ENCODE measurements at regions not wholly inside any gene's neighbourhood (a gene's known extent, or its start where the extent isn't known, plus 50 kb on each side); places are given as distances from the start of the nearest gene placed in this dataset.

DNA sequence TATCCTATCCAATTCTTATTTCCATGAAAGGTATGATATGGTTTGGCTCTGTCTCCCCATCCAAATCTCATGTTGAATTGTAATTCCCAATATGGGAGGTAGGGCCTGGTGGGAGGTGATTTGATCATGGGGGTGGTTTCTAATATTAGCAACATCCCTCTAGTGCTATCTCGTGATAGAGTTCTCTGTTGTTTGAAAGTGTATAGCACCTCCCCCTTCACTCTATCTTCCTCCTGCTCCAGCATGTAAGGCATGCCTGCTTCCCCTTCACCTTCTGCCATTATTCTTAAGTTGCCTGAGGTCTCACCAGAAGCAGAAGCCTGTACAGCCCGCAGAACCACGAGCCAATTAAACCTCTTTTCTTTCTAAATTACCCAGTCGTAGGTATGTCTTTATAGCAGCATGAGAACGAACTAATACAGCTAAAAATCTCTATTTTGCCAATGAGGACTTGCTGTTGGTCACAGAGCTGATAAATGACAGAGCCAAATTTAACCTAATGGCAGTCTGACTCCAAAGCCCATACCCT is 247.2 kb downstream of the HNRNPD start:
- WGBS, 2 donors (ENCODE audit: low coverage in 1 of 2) = 67 to 74% methylated on average over 5 of the region's 5 CpGs
- Histone ChIP-seq H3K9me3 (no peaks in the 10 kb centered on the region), H3K4me1 (no peaks in the 10 kb centered on the region), H3K27me3 (no peaks in the 10 kb centered on the region), H3K27ac (no peak overlapping the region), H3K4me3 (no peak overlapping the region), H3K36me3 (no peaks in the 10 kb centered on the region)
- intact Hi-C loops (cut with DNase I; ENCODE audit: low total_unique reads) = no loop called here
- in situ Hi-C loops (cut with MboI; ENCODE audit: low pct_ligation_motif_present in 1 of 4, low pct_unique_long_range_greater_than_20kb in 1 of 4, low sequenced_read_pairs in 3 of 4) = no loop called here
- no peak for DNase-seq
- TF ChIP-seq POLR2AphosphoS5 (IDR thresholded peaks at IDR 0.05) (no peak), CTCF (IDR thresholded peaks at IDR 0.05) (no peak)

DNA sequence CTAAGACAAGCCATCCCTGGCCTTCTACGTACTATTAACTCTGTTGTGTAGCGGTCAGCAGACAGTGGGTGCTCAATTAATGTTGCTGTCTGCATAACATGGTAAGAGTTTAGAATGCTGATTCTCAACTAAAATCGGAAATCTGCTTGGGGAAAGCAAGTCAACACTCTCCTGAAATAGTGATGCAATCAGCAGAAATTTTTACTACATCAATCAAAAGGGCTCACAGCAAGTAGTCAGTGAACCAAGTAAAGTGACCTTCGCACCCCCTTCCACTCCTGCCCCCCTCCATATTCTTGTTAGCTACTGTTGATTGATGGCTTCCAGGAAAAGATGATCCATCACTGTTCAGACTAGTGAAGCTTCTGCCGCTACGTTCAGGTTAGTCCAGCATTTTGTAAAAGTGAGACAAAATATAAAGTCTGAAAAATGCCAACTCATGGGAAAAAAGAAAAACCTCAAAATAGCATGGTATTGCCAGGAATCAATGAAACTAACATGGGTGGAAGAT is 247.9 kb downstream of the HNRNPD start:
- WGBS, 2 donors (ENCODE audit: low coverage in 1 of 2) = 82 to 91% methylated on average over 4 to 6 of the region's 6 CpGs
- TF ChIP-seq EP300 (IDR thresholded peaks at IDR 0.05; ENCODE audit: low read depth) (no peak), CTCF (IDR thresholded peaks at IDR 0.05) (no peak), POLR2A (IDR thresholded peaks at IDR 0.05) (no peak), POLR2AphosphoS5 (IDR thresholded peaks at IDR 0.05) (no peak)
- no peaks in the 10 kb centered on the region for H3K27me3 ChIP-seq
- H3K36me3 ChIP-seq = no peaks in the 10 kb centered on the region
- H3K4me1 ChIP-seq = no peaks in the 10 kb centered on the region
- DNase-seq = no peak
- no peaks in the 10 kb centered on the region for H3K9me3 ChIP-seq
- no peak overlapping the region for H3K4me3 ChIP-seq
- H3K27ac ChIP-seq = no peak overlapping the region
- intact Hi-C loops (cut with DNase I; ENCODE audit: low total_unique reads) = no loop called here
- in situ Hi-C loops (cut with MboI; ENCODE audit: low pct_ligation_motif_present in 1 of 4, low pct_unique_long_range_greater_than_20kb in 1 of 4, low sequenced_read_pairs in 3 of 4) = no loop called here

DNA sequence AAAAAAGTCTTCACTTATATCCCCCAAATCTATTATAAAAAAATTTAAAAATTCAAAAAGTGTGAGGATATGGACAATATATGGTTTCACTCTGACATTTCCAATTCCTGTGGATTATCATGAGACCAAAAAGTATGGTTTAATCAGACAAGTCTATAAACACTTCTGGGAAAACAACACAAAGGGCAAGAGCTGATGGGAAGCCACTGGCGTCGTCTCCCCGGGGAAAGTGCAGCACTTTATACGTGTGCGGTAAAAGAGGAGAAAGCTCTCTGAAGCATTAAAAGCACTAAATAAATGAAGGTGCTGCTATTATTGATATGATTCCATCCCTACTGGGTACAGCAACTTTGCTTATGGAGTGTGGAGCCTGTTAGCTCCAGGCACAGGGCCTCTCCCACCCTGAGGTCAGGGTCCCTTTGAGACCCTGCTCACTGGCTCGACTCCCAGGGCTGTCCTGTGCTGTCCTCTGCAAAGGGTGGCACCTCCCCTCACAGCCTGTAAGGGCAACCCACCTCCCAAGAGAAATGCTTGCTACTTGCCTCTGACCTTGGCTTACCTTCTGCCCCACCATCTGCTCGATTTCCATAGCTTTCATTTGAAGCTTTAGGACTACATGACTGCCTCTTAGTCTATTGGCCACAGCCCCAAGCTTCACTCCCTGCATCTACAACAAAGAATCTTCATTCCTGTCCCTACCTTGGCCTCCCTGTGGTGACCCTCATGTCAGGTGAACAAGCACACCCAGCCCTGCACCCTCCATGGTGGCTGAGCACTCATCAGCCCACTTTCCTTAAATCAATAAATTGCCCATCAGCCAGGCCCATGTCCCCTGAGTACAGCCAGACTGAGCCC is 248.6 kb downstream of the HNRNPD start:
- TF ChIP-seq EP300 (IDR thresholded peaks at IDR 0.05; ENCODE audit: low read depth) (no peak), CTCF (IDR thresholded peaks at IDR 0.05) (no peak), POLR2AphosphoS5 (IDR thresholded peaks at IDR 0.05) (no peak), POLR2A (IDR thresholded peaks at IDR 0.05) (no peak)
- in situ Hi-C loops (cut with MboI; ENCODE audit: low pct_ligation_motif_present in 1 of 4, low pct_unique_long_range_greater_than_20kb in 1 of 4, low sequenced_read_pairs in 3 of 4) = no loop called here
- intact Hi-C loops (cut with DNase I; ENCODE audit: low total_unique reads) = no loop called here
- WGBS, 2 donors (ENCODE audit: low coverage in 1 of 2) = 55 to 76% methylated on average over 6 to 7 of the region's 7 CpGs
- no peak overlapping the region for H3K27ac ChIP-seq
- no peak overlapping the region for H3K4me3 ChIP-seq
- H3K27me3 ChIP-seq = no peaks in the 10 kb centered on the region
- H3K4me1 ChIP-seq = no peaks in the 10 kb centered on the region
- DNase-seq = no peak
- no peaks in the 10 kb centered on the region for H3K9me3 ChIP-seq
- no peaks in the 10 kb centered on the region for H3K36me3 ChIP-seq

- Histone ChIP-seq H3K9me3 (no peaks in the 10 kb centered on the region), H3K27ac (no peak overlapping the region), H3K27me3 (no peaks in the 10 kb centered on the region), H3K4me3 (no peak overlapping the region), H3K4me1 (no peaks in the 10 kb centered on the region), H3K36me3 (no peaks in the 10 kb centered on the region)
- intact Hi-C loops (cut with DNase I; ENCODE audit: low total_unique reads) = no loop called here
- WGBS, 2 donors (ENCODE audit: low coverage in 1 of 2) = 44 to 58% methylated on average over 2 to 5 of the region's 5 CpGs
- in situ Hi-C loops (cut with MboI; ENCODE audit: low pct_ligation_motif_present in 1 of 4, low pct_unique_long_range_greater_than_20kb in 1 of 4, low sequenced_read_pairs in 3 of 4) = no loop called here
- DNase-seq = no peak
- TF ChIP-seq EP300 (IDR thresholded peaks at IDR 0.05; ENCODE audit: low read depth) = no peak
- no peak for TF ChIP-seq POLR2AphosphoS5 (IDR thresholded peaks at IDR 0.05)
- no peak for TF ChIP-seq POLR2A (IDR thresholded peaks at IDR 0.05)
- no peak for TF ChIP-seq CTCF (IDR thresholded peaks at IDR 0.05)
Observed at GRCh38 chr4:82124365-82124764, 249.4 kb downstream of the HNRNPD start.

Data from transverse colon (tissue), 4 donors.